Spleen (tissue), 11 donors: ENCODE measurements at regions not wholly inside any gene's neighbourhood (a gene's known extent, or its start where the extent isn't known, plus 50 kb on each side); places are given as distances from the start of the nearest gene placed in this dataset.

ENCODE experiments used
- DNase-seq: peaks from one replicate; pipeline ENCODE4 v3.0.0-alpha.2; 2020
- H3K27ac ChIP-seq, 8 donors: fragments of 200-600 bp; sonication (generic) in 7 of 8; 1 replicate in 4 of 8; 2 replicates in 4 of 8; pipeline versions ENCODE4 v1.5.0 to v1.8.0; 2016 to 2021; ENCODE audit warnings: inconsistent platforms in 4 of 8, mild to moderate bottlenecking in 4 of 8, moderate library complexity in 1 of 8
- H3K27me3 ChIP-seq, 7 donors: fragments of 200-600 bp; sonication (generic) in 6 of 7; replicated peaks in 1 of 7; 1 replicate in 4 of 7; 2 replicates in 3 of 7; pipeline versions ENCODE4 v1.5.0 to v1.8.0; 2016 to 2021; ENCODE audit warnings: inconsistent platforms in 3 of 7, mild to moderate bottlenecking in 1 of 7
- H3K36me3 ChIP-seq, 6 donors: fragments of 200-600 bp; sonication (generic) in 5 of 6; 1 replicate in 4 of 6; 2 replicates in 2 of 6; pipeline versions ENCODE4 v1.5.0 to v1.8.0; 2016 to 2021; ENCODE audit warnings: inconsistent platforms in 2 of 6
- H3K4me1 ChIP-seq, 6 donors: fragments of 200-600 bp; sonication (generic) in 5 of 6; 1 replicate in 3 of 6; 2 replicates in 3 of 6; pipeline versions ENCODE4 v1.5.0 to v1.8.0; 2016 to 2021; ENCODE audit warnings: inconsistent platforms in 3 of 6
- H3K4me3 ChIP-seq, 8 donors: fragments of 200-600 bp; sonication (generic) in 7 of 8; 1 replicate in 4 of 8; 2 replicates in 4 of 8; pipeline versions ENCODE4 v1.5.0 to v1.8.0; 2016 to 2021; ENCODE audit warnings: inconsistent platforms in 4 of 8, mild to moderate bottlenecking in 4 of 8, moderate library complexity in 2 of 8
- H3K9me3 ChIP-seq, 8 donors: fragments of 200-600 bp; sonication (generic) in 7 of 8; 1 replicate in 4 of 8; 2 replicates in 4 of 8; pipeline versions ENCODE4 v1.5.0 to v1.8.0; 2016 to 2021; ENCODE audit warnings: inconsistent platforms in 4 of 8
- CTCF ChIP-seq, 11 experiments: fragments of 200-600 bp in 7 of 11; fragments of 450-650 bp in 4 of 11; sonication (generic) in 4 of 11; IDR thresholded peaks in 8 of 11; conservative IDR thresholded peaks in 3 of 11; 1 replicate in 7 of 11; 2 replicates in 4 of 11; pipeline versions ENCODE4 v1.4.0 to v1.8.0; 2016 to 2021; ENCODE audit warnings: antibody characterized with exemption in 11 of 11, inconsistent platforms in 4 of 11, mild to moderate bottlenecking in 1 of 11
- POLR2A ChIP-seq, 3 donors: fragments of 450-650 bp; IDR thresholded peaks; one replicate each; pipeline ENCODE4 v1.5.1; 2017; ENCODE audit warnings: antibody characterized with exemption in 3 of 3, mild to moderate bottlenecking in 1 of 3
- POLR2AphosphoS5 ChIP-seq, 3 donors: sonication (generic); formaldehyde crosslinking; IDR thresholded peaks; one replicate each; pipeline ENCODE4 v1.5.1; 2017; ENCODE audit warnings: antibody characterized with exemption in 3 of 3
- WGBS, 5 donors: extraction: QIAGEN DNeasy Blood & Tissue Kit in 3 of 5; methylation state at CpG; one replicate each; pipeline versions ENCODE4 v1.1.5 to v1.1.7; 2013 to 2018; 5-methylcytosine and 5-hydroxymethylcytosine counted together
- intact Hi-C: fragments of 100-400 bp; cut with DNase I; formaldehyde crosslinking; loops from one replicate; pipeline ENCODE4 v1.15.0; 2023; ENCODE audit warnings: low total_unique reads
- donor health status: healthy with polysubstance abuse.
- donor health status: DM: no; HTN: no; CAD: no; lungs with moderate emphysema.
- donor health status: DM: no; HTN: no; CAD: no.
- donor health status: Bipolar disorder and iron deficiency.
- donor health status: healthy.
- donor health status: DM: no; HTN: no; CAD: no.
- donor health status: DM: yes; HTN: yes; CAD: no.

DNA sequence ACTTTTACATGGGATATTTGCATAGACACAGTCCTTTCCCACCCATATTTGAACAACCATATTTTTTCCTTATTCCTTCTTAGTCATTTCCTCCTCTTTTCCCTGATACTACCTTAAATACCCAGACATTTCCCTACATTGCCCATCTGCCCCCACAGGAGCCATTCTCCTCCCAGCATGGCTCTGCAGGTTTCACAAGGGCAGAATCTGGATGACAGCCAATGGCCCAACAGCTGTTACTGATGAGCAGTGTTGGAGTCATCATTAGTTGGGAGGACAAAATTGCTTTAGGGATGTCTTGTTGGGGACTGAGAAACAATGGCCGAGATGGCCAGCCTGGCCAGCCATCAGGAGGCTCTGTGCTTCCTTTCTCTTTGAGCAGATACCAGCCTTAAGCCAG lies 209.5 kb downstream of the KLF5 start:
- WGBS, 5 donors: 67 to 93% (median 81%) methylated on average over 1 of the region's 1 CpG
- Histone ChIP-seq H3K9me3 (peaks cover 0 to 12% (median 7%) of the 10 kb centered on the region in 8 donors), H3K36me3 (no peaks in the 10 kb centered on the region), H3K4me1 (no peaks in the 10 kb centered on the region), H3K27me3 (no peaks in the 10 kb centered on the region), H3K27ac (no peak overlapping the region), H3K4me3 (no peak overlapping the region)
- intact Hi-C loops: no loop called here
- no peak for TF ChIP-seq POLR2A (IDR thresholded peaks at IDR 0.05)
- TF ChIP-seq CTCF (IDR thresholded peaks at IDR 0.05 in 8 of 11, conservative IDR thresholded peaks at IDR 0.05 in 3 of 11): no peak
- TF ChIP-seq POLR2AphosphoS5 (IDR thresholded peaks at IDR 0.05): no peak
- DNase-seq: no peak

GRCh38 chr13:73266640-73267180 lies 207.9 kb downstream of the KLF5 start:
- TF ChIP-seq POLR2A (IDR thresholded peaks at IDR 0.05): no peak
- no peak for TF ChIP-seq POLR2AphosphoS5 (IDR thresholded peaks at IDR 0.05)
- no peak for TF ChIP-seq CTCF (IDR thresholded peaks at IDR 0.05 in 8 of 11, conservative IDR thresholded peaks at IDR 0.05 in 3 of 11)
- DNase-seq: no peak
- intact Hi-C loops: no loop called here
- WGBS, 5 donors: 80 to 89% (median 86%) methylated on average over 3 of the region's 3 CpGs
- H3K27me3 ChIP-seq: no peaks in the 10 kb centered on the region
- no peak overlapping the region for H3K4me3 ChIP-seq
- H3K27ac ChIP-seq: no peak overlapping the region
- peaks cover 0 to 12% (median 7%) of the 10 kb centered on the region in 8 donors for H3K9me3 ChIP-seq
- no peaks in the 10 kb centered on the region for H3K36me3 ChIP-seq
- no peaks in the 10 kb centered on the region for H3K4me1 ChIP-seq

- Histone ChIP-seq H3K27ac (no peak overlapping the region), H3K9me3 (no peaks in the 10 kb centered on the region), H3K27me3 (no peaks in the 10 kb centered on the region), H3K4me1 (no peaks in the 10 kb centered on the region), H3K4me3 (no peak overlapping the region), H3K36me3 (no peaks in the 10 kb centered on the region)
- DNase-seq: no peak
- 65 to 82% (median 77%) methylated on average over 5 of the region's 5 CpGs for WGBS, 5 donors
- intact Hi-C loops: no loop called here
- TF ChIP-seq POLR2A (IDR thresholded peaks at IDR 0.05) (no peak), CTCF (IDR thresholded peaks at IDR 0.05 in 8 of 11, conservative IDR thresholded peaks at IDR 0.05 in 3 of 11) (no peak), POLR2AphosphoS5 (IDR thresholded peaks at IDR 0.05) (no peak)
These were observed 204.2 kb downstream of the KLF5 start for GRCh38 chr13:73262862-73263627.

DNA sequence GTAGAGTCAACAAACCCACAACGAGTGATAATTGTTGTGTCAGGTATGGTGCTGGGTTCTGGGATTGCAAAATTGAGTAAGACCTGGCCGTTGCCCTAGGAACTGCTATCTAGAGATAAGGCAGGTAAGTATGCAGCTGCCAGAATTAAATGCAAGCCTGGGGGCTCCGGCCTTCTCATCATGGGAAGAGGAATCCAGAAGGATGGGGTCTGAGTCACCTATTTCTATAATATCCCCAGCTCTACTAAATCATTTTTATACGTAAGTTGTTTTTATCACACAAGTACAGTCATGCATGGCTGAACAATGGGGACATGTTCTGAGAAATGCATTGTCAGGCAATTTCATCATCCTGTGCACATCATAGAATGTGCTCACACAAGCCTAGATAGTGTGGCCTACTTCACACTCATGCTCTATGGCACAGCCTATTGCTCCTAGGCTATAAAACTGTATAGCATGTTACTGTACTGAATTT lies 203.0 kb downstream of the KLF5 start:
- Histone ChIP-seq H3K27me3 (no peaks in the 10 kb centered on the region), H3K9me3 (no peaks in the 10 kb centered on the region), H3K4me3 (no peak overlapping the region), H3K27ac (no peak overlapping the region), H3K4me1 (no peaks in the 10 kb centered on the region), H3K36me3 (no peaks in the 10 kb centered on the region)
- 56 to 82% (median 62%) methylated on average over 4 of the region's 4 CpGs for WGBS, 5 donors
- intact Hi-C loops: no loop called here
- no peak for DNase-seq
- TF ChIP-seq POLR2AphosphoS5 (IDR thresholded peaks at IDR 0.05): no peak
- no peak for TF ChIP-seq POLR2A (IDR thresholded peaks at IDR 0.05)
- no peak for TF ChIP-seq CTCF (IDR thresholded peaks at IDR 0.05 in 8 of 11, conservative IDR thresholded peaks at IDR 0.05 in 3 of 11)
